Activated T-cell treated with anti-CD3 and anti-CD28 coated beads, Interleukin-2, amount 50 U/mL, for 1 hour (primary cell): ENCODE measurements at regions not wholly inside any gene's neighbourhood (a gene's known extent, or its start where the extent isn't known, plus 50 kb on each side); places are given as distances from the start of the nearest gene placed in this dataset.

Source experiments
- DNase-seq: peaks from one replicate; pipeline ENCODE4 v3.0.0-alpha.2; 2020

DNA sequence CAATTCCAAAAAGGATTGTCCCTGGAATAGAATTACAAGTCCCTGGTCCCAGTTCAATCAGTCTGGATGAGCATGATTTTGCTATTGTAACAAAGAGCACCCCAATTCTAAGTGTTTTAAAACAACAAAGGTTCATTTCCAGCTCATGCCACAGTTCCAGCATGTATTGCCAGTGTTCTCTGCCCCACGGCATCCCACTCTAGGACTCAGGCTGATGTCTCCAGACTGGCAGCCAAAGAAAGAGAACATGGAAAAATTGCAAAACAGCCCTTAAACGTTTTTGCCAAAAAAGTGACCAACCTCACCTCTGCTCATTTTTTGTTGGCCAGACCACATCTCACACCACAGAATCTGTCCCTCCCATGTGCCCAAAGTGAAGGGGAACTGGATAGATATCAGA lies 116.0 kb upstream of the PLXNC1 start:
- DNase-seq, result no peak

DNA sequence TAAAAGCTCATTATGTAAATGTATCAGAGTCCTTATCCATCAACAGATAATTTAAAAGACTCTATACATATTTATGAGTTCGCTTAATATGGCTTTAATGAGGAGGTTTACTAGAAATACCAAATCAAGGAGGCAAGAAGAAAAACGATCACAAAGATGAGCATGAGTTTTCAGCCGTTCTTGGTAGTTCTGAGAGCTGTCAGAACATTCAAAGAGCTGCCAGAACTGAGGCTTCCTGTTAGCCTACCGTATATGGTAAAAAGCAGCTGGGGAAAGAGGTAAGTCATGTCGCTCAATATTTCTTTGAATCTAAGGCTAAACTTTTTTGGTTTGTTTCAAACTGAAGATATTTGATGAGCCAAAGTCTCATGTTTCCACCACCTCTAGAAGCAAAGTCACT lies 115.3 kb upstream of the PLXNC1 start:
- DNase-seq, result no peak

DNA sequence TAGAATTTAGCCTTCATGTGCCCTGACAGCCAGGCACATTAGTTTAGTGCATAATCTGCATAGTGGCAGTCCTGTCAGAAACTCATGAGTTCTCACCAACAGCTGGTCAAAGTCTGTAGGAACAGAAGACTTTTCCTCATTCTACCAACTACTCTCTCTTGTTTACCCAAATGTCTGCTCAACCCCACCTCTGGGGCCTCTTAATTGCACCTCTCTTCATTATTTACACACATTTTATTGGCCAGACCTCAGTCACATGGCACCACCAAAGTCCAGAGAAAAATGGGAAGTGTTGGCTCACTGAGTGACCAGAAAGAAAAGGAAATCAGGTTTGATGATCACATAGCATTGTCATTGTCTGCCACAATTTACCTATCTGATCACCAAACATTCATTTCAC lies 114.6 kb upstream of the PLXNC1 start:
- DNase-seq, result no peak

DNA sequence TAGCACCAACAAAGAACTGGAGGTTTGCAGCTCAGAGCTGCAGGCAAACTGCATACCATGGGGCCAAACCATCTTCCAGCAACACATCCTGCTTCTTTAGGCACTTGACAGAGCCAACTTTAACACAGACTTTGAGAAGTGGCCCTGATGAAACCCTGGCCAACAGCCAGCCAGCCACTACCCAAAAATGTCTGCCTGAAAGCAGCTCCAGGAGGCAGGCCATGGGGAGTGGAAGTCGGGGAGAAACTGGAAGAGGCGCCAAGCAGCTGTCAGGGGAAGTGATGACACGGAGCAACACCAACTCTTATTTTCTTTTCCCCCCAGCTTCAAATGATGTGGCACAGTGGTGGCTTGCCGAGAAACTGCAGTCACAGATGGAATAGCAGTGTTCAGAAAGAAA lies 110.9 kb upstream of the PLXNC1 start:
- DNase-seq, result no peak

DNA sequence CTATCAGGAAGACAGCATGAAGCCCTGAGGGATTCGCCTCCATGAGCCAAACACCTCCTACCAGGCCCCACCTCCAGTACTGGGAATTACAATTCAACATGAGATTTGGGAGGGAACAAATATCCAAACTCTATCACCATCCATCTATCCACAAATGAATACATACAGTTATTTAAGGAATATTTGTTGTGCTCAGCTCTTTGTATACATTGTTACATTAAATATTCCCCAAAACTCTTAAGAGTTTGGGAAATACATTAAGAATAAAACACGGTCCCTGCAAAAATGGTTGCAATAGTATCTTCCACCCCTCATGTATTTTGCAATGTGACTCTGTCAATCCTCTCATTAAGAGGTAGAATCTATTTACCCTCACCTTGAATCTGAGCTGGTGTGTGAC lies 109.8 kb upstream of the PLXNC1 start:
- no peak for DNase-seq

DNA sequence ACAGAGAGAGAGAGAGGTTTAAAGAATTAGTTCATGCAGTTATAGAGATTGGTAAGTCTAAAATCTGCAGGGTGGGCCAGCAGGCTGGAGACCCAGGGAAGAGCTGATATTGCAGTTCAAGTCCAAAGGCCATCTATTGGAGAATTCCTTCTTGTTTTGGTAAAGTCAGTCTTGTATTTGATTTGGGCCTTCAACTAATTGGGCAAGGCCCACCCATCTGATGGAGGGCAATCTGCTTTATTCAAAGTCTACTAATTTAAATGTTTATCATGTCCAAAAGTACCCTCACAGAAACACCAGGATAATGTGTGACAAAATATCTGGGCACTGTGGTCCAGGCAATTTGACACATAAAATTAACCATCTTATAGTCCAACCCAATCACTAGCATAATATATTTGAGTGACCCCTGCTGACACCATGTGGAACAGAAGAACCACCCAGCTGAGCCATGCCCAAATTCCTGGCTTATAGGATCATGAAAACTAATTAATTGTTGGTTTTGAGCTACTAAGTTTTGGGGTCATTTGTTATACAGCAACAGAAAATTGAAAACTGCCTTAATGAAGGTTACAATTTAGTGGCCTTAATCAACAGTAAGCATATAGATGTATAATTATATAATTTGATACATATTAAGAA lies 109.1 kb upstream of the PLXNC1 start:
- DNase-seq, result no peak

DNA sequence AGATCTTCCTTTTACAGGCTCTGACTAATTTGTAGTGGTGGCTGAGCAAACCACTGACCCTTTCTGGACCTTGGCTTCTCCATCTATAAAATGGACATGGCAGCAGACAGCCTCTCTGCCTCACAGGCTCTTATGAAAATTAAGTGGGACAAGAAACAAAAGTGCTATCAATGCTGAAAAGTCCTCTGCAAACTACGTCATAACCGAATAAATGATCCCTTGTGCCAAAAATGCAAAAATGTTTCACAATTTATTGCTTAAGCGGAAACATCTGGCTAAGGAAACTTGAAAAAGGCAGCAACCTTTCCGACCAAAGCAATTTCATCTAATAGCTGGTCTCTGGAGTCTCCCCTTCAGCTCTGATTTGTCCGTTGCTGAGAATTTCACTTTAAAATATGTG lies 108.5 kb upstream of the PLXNC1 start:
- DNase-seq, result no peak

DNA sequence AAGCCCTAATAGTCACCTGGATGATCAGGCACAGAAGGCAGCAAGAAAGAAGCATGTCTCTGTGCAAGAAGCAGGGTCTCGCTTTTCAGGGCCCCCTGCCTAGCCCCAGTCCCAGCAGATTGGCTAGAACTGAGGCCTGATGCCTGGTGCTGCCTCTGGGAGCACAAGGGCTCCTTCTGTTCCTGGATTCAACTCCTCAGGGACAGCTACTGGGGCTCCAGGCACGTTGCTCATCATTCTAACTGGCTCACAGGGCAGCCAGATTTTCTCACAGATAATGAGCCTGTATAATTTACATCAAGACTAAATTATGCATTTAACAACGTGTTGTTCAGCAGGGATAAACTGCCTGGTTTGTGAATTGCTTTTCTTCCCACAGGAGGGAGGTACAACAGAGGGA lies 106.5 kb upstream of the PLXNC1 start:
- no peak for DNase-seq

DNA sequence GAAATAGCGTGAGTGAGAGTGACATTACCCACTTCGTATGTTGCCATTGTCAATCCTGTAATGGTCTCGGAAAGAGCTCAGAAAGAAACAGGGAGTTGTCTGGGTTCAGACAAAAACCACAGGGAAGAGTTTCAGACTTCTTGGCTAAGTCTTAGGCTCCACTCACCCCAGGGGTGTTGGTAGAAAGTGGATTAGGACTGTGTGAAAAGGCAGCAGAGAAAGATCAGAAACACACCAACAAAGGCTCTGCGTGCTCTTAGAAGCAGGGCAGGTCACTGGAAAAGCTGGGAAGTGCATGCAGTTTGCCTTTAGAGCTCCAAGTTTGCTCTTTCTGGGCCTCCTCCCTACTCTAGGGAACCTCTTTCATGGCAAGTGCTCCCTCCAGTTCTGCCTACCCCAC lies 106.1 kb upstream of the PLXNC1 start:
- DNase-seq, result no peak

DNA sequence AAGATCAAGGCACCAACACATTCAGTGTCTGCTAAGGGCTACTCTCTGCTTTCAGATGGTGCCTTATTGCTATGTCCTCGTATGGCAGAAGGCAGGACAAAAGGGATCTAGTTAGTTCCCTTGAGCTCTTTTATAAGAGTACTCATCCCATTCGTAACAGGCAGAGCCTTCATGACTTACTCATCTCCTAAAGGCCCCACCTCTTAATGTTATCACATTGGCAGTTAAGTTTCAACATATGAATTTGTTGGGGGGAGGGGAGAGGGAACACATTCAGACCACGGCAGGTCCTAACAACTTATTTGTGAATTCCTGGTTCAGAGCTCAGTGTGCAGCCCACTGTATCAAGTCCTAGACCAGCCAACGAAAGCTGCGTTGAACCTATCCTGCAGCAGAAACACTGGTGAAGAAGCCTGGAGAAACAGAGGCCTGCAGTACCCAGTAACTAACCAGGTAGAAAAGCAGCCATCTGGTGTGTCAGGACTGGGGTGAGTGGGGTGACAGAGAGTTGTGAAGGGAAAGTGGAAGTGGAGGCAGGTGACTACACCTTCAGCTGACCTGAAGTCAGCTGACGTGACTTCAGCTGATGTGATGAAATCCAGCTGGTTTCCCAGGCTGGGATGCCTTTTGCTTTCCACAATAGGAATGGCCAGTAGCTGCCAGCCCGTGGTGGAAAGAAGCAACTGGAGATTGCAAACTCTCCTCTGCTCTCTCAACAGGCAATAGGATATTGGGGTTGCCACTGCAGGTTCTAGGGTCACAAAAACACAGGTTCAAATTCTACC lies 101.6 kb upstream of the PLXNC1 start:
- DNase-seq, result no peak

DNA sequence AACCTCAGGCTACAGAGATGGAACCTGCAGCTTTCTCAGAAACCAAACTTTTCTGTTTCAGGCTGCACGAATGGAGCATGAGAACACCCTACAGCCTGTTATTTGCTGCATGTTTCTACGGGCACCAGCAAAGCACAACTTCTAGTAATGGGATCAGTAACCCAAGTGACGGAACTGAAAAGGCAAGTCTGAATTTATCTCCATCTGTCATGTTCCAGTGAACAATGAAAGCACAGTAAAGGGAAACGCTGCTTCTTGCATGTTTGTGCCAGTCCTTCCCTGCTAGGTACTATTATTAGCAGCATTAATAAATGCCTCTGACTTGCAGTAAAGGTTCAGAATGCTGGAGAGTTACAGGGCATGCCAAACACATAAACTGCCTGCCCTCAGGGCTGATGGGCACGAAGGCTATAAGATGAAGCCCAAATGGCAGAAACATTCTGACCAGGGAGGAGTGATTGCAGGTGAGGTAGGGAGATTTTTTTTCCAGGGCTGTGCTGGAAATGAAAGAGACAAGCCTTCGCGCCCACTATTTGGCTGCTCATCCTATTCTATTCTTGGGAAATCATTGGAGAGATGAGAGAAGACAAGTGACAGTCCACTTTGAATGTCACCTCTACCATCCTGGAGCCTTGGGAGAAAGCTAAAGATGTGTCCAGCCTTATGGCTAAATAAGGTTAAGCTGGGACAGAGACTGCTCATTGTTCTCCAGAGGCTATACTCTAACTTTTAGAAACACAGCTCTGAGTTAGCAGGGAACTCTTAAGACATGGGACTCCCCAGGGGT lies 100.4 kb upstream of the PLXNC1 start:
- DNase-seq, result no peak

DNA sequence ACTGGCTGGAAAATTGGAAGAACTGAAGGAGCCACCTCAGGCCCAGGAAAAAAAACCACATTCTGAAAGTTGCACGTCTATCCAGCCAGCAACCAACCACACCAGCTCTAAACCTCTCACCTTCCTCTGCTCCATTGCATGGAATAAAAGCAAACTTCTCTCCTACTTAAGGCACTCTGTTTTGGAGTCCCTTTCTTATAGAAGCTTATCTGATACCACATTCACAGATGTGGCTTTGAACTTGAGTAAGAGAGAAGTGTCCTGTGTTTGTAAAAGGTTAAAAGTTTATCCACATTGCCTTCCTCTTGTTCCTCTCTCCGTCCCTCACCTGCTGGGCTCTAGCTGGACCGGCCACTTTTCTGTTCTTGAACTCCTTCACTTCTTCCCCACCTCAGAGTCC lies 99.6 kb upstream of the PLXNC1 start:
- DNase-seq, result no peak

DNA sequence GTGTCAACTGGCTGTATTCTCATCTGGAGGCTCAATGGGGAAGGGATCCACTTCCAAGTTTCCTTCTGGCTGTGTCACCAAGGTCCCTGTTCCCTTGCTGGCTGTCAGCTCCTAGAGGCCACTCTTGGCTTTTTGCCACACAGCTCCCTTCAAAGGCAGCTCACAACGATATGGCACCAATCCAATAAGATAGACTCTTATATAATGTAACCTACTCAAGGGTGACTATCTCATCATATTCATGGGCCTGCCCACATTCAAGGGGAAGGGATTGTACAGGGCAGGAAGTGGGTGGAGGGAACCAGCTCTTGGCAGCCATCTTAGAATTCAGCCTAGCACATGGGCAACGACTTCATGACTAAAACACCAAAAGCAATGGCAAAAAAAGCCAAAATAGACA lies 98.7 kb upstream of the PLXNC1 start:
- no peak for DNase-seq

DNA sequence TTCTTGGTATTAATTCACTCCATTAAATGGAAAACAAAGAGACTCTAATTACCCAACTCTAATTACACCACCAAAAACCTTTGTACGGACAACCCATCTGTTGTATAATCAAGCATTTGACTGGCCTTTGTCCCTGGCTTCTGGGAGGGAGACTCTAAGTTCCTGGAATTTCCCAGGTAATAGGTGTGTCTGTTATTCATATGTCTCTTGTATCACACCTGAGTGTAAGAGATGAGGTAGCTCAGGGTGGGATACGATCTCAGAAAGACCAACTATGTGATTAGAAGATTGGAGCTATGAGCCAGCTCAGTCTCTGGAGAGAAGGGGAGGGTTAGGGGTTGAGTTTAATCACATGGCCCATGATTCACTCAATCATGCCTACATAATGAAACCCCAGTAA lies 94.7 kb upstream of the PLXNC1 start:
- DNase-seq, result no peak

DNA sequence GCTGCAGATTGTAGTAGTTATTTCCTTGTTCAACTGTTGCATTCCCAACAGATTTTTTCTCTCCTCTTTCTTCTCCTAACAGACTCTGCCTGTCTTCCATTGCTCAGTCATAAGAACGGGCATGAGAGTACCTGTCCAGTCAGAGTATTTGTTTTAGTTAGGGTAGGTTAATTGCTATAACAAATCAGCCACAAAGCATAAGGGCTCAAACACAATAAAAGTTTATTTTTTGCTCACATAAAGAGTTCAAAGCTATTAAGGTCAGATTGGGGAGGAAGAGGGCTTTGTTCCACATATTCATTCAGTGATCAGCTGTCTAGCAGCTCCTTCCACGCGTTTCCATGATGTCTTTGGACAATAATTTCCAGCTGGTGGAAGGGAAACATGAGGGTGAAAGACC lies 92.8 kb upstream of the PLXNC1 start:
- no peak for DNase-seq

DNA sequence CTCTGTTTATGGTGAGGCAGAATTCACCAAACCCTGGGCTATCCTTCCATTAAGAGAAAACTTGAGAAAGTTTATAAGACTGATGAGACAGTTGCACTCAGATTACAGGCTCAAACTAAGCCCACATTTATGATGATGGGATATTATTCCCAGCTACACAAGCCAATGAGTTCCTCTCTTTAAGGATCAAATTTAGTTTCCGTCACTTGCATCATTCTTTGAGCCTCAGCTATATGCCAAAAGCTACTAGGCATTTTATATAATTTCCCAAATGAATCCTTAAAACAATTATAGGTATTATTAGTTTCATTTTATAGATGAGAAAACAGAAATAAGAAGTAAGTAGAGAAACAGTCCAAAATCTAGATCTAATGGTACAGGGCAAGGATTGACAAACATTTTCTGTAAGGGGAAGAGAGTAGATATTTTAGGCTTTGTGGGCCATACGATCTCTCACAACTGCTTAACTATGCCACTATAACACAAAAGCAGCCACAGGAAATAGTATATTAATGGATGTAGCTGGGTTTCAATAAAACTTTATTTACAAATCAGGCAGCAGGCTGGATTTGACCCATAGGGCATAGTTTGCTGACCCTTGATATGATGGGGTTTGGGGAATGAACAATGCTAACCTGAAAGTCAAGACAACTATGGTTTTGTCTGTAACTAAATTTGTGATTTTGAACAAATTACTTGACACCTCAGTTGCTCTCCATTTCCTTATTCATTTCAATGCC lies 91.8 kb upstream of the PLXNC1 start:
- DNase-seq, result no peak

DNA sequence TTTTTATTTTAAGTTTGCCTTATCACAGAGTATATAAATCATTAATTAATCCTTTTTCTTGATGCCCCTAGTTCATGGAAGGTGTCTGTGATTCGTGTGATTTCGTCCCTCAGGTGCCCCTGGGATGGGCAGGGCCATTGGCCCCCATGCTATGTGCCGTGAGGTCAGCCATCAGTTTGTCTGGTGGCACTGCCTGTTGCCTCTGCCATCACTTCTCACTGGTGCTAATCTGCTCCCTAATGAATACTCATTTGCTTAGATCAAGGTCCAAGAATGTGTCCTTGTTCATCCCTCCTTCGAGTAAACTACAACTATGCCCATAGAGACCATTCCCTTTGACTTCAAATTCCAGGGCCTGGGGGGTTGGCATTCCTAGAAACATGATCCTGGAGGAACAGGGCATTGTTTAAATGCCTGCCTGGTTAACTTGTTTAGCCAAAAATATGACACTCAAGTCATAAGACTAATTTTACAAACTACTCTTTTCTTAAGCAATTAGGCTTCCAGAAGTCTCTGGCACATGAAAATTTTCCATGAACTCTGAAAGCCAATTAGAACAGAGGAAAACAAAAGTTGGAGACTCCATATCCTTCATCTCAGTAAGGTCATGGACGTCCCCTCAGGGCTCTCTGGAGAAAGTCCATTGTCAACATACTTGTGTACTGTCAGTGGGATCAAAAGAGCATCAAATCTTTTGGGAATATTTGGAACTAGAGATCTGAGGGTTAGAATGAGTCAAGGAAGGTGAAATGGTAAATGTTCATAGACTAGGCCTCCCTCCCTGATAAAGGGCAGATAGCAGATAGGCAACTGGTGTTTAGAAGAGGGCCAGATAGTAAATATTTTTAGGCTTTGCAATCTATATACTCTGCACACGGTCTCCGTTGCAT lies 90.9 kb upstream of the PLXNC1 start:
- DNase-seq, result no peak

DNA sequence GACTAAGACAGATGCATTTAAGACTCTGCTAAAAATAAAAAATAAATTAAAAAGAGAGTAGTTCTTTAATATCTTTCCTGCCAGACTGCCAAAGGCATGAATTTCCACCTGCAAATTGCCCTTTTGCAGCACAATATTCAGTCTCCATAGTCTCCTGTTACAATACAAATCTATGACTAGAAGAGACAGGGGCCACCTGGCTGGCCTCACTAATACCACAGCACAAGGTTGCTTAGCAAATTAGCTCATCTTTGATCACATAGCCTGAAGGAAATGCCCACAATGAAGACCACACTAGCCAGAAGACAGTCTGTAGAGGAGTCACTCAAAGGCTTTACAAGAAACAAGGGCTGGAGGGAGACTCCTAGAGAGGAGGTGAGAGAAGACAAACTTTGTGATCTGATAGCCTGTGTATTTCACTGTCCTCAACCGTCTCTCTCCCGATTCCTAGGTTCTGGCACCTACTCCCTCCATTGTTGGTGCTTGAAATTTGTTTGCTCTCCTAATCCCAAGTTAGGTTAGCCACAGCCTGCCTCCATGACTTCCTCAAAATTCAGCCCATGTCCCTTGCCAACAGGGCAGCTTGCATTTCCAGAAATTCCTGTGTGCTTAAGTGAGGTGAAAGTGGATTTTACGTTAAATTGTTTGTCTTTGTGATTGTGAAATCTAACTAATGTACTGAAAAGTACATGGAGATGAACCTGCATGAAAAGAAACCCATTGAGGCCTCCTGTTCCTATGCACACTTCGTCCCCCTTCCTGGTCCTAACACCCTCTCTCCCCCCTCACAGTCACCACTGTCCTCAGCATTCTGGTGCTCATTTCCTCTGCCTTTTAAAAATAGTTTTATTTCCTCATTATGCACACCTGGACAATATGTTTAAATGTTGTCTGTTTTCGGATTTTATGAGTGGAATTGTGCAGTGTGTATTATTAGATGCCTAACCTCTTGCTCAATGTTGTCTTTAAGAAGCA lies 88.7 kb upstream of the PLXNC1 start:
- DNase-seq, result no peak

DNA sequence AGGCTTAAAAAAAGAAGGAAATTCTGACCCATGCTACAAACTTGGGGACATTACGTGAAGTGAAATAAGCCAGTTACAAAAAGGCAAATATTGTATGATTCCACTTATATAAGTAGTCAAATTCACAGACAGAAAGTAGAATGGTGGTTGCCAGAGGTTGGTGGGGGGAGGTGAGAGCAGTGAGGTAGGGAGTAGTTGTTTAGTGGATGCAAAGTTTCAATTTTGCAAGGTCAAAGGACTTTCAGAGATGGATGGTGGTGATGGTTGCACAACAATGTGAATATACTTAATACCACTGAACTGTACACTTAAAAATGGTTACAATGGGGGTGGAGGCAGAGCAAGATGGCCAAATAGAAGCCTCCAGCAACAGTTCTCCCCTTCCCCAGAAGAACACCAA lies 86.2 kb upstream of the PLXNC1 start:
- no peak for DNase-seq

DNA sequence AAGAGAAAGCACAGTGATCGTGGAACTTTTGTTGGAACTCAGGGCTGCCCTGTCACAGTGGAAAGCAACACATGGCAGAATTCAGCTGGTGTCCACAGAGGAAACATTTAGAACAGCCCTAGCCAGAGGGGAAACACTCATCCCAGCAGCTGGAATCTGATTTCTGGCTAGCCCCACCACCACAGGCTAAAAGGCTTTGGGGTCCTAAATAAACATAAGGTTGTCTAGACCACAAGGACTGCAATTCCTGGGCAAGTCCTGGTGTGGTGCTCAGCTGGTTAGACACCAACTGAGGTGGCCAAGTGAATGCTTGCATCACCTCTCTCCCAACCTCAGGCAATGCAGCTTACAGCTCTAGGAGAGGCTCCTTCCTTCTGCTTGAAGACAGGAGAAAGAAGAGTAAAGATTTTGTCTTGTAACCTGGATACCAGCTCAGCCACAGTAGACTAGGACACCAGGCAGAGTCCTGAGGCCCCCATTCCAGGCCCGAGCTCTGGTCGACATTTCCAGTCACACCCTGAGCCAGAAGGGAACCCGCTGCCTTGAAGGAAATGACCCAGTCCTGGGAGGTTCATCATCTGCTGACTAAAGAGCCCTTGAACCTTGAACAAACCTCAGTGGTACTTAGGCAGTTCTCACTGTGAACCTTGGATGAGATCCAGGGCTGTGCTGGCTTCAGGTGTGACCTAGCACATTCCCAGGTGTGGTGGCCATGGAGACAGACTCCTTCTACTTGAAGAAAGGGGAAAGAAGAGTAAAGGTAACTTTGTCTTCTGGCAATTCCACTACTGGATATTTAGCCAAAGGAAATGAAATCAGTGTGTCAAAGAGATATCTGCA lies 85.4 kb upstream of the PLXNC1 start:
- no peak for DNase-seq
